Neural cell (in vitro differentiated cells): ENCODE measurements at regions not wholly inside any gene's neighbourhood (a gene's known extent, or its start where the extent isn't known, plus 50 kb on each side); places are given as distances from the start of the nearest gene placed in this dataset.

Experiments used
- CTCF ChIP-seq: fragments of 450-650 bp; IDR thresholded peaks from 2 replicates; pipeline ENCODE4 v1.5.1; 2014; ENCODE audit warnings: antibody characterized with exemption, mild to moderate bottlenecking, moderate library complexity; ENCODE audit not compliant: poor library complexity, severe bottlenecking
- POLR2AphosphoS5 ChIP-seq: IDR thresholded peaks from 2 replicates; pipeline ENCODE4 v1.6.1; 2012
- RAD21 ChIP-seq: fragments of 450-650 bp; conservative IDR thresholded peaks from 2 replicates; pipeline ENCODE4 v1.6.1; 2014; ENCODE audit warnings: antibody characterized with exemption, mild to moderate bottlenecking, moderate library complexity
- REST ChIP-seq: IDR thresholded peaks from 2 replicates; pipeline ENCODE4 v1.6.1; 2012; ENCODE audit warnings: borderline replicate concordance

DNA sequence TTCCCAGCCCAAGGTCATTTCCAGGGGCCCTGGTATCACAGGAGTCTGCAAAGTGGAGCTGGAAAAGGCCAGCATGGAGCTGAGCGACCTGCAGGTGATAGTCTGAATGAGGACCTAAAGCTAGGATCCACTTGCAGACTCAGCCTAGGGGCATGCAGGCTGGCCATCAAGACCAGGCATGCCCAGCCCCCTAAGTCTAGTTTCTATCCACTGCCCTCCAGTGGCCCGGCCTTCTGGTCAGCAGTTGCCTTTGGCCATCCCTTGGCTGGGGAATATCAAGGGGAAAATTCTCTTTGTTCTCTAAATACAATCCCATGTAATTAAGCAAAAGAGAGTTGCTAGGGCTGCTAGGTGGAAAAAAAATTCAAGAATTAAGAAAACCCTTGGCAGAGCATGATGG, 96.3 kb upstream of the LHX5 start:
- TF ChIP-seq CTCF (no peak), REST (no peak), POLR2AphosphoS5 (no peak), RAD21 (no peak)
